ENCODE measurements at regions not wholly inside any gene's neighbourhood (a gene's known extent, or its start where the extent isn't known, plus 50 kb on each side); places are given as distances from the start of the nearest gene placed in this dataset.

DNA sequence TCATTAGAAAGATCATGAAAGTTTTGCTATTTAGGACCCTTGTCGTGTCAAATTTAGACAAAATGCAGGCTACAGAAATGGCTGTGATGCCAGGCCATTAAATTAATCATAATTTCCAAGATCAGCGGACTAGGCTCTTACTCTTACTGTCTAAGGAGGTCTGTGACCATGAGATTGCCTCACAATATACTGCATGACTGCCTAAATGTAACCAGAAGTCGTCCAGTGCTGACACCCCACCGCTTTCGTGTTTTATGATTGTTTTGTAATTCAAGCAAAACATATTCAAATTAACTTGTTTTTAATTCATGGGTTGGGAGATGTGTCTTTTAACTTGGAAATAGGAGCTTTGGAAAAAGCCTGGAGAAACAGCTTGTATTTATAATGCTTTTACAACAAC lies 947.5 kb downstream of the BRINP3 start:
- DNase-seq: no peak
- no peak overlapping the region for H3K27ac ChIP-seq
- intact Hi-C loops (cut with DNase I): no loop called here
- TF ChIP-seq POLR2A (IDR thresholded peaks at IDR 0.05): no peak
- TF ChIP-seq, protein P1, sequence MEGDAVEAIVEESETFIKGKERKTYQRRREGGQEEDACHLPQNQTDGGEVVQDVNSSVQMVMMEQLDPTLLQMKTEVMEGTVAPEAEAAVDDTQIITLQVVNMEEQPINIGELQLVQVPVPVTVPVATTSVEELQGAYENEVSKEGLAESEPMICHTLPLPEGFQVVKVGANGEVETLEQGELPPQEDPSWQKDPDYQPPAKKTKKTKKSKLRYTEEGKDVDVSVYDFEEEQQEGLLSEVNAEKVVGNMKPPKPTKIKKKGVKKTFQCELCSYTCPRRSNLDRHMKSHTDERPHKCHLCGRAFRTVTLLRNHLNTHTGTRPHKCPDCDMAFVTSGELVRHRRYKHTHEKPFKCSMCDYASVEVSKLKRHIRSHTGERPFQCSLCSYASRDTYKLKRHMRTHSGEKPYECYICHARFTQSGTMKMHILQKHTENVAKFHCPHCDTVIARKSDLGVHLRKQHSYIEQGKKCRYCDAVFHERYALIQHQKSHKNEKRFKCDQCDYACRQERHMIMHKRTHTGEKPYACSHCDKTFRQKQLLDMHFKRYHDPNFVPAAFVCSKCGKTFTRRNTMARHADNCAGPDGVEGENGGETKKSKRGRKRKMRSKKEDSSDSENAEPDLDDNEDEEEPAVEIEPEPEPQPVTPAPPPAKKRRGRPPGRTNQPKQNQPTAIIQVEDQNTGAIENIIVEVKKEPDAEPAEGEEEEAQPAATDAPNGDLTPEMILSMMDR (IDR thresholded peaks at IDR 0.05): no peak
- H3K36me3 ChIP-seq: no peaks in the 10 kb centered on the region
- H3K27me3 ChIP-seq: no peaks in the 10 kb centered on the region
- no peak overlapping the region for H3K4me3 ChIP-seq (replicated peaks in 1 of 3)
- no peaks in the 10 kb centered on the region for H3K9me3 ChIP-seq
- no peaks in the 10 kb centered on the region for H3K4me1 ChIP-seq
- 66 to 70% methylated on average over 5 of the region's 5 CpGs for WGBS, 2 donors

DNA sequence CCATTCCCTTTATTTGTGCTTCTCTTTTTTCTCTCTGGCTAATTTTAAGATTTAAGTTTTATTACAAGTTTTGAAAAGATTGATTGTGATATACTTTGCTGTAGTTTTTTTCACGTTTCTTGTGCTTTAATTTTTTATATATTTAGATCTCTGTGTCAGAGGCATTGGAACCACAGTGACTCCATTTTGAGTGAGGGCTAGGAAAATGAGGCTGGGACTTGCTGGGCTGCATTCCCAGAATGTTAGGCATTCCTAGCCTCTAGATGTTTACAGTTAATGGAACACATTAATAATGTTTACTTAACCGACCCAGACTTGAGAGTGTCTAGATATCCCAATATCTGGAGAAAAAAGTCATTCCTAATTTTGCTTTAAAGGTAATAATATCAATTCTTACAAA lies 939.4 kb downstream of the BRINP3 start:
- Histone ChIP-seq H3K36me3 (no peaks in the 10 kb centered on the region), H3K4me3 (replicated peaks in 1 of 3) (no peak overlapping the region), H3K4me1 (no peaks in the 10 kb centered on the region), H3K27me3 (no peaks in the 10 kb centered on the region), H3K27ac (no peak overlapping the region), H3K9me3 (no peaks in the 10 kb centered on the region)
- intact Hi-C loops (cut with DNase I): no loop called here
- TF ChIP-seq, protein P1 (IDR thresholded peaks at IDR 0.05): no peak
- no peak for TF ChIP-seq POLR2A (IDR thresholded peaks at IDR 0.05)
- 65 to 84% methylated on average over 2 of the region's 2 CpGs for WGBS, 2 donors
- no peak for DNase-seq

DNA sequence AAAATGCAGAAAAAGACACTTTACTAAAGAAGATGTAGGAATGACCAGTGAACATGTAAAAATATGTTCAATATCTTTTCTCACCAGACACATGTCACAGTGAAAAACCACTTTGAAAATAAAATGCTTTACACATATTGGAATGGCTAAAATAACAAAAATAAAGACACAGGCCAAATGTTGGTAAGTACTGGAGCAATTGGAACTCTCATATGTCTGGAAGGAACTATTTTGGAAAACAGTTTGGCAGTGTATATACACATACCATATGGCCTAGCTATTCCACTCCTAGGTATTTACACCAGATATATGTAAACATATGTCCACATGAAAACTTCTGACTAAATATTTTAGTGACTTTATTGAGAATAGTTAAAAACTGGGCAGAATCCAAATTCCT lies 927.2 kb downstream of the BRINP3 start:
- H3K36me3 ChIP-seq: no peaks in the 10 kb centered on the region
- H3K27me3 ChIP-seq: no peaks in the 10 kb centered on the region
- no peak for DNase-seq
- TF ChIP-seq, protein P1 (IDR thresholded peaks at IDR 0.05): no peak
- no peak for TF ChIP-seq POLR2A (IDR thresholded peaks at IDR 0.05)
- no peaks in the 10 kb centered on the region for H3K9me3 ChIP-seq
- H3K4me3 ChIP-seq (replicated peaks in 1 of 3): no peak overlapping the region
- intact Hi-C loops (cut with DNase I): no loop called here
- no peaks in the 10 kb centered on the region for H3K4me1 ChIP-seq
- no peak overlapping the region for H3K27ac ChIP-seq

DNA sequence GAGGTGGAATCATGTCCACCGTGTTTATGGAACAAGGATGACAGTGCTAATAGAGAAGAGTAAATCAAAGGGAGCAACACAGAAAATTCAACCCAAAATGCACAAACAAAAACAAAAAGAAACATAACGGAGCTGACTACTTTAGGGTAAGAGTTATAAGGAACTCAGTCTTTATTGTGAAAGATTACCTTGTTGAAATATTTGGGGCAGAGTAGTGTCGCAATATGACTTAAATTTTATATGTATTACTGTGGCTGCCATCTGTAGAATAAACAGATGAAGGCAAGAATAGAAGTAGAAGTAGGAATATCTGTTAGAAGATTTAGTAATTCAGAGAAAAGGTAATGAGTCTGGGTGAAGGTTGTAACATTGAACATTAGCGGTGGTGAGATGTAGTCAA lies 913.9 kb downstream of the BRINP3 start:
- intact Hi-C loops (cut with DNase I): no loop called here
- DNase-seq: no peak
- no peaks in the 10 kb centered on the region for H3K36me3 ChIP-seq
- H3K27ac ChIP-seq: no peak overlapping the region
- no peaks in the 10 kb centered on the region for H3K4me1 ChIP-seq
- no peaks in the 10 kb centered on the region for H3K27me3 ChIP-seq
- 92 to 96% methylated on average over 4 of the region's 4 CpGs for WGBS, 2 donors
- no peak overlapping the region for H3K4me3 ChIP-seq (replicated peaks in 1 of 3)
- TF ChIP-seq, protein P1 (IDR thresholded peaks at IDR 0.05): no peak
- TF ChIP-seq POLR2A (IDR thresholded peaks at IDR 0.05): no peak
- no peaks in the 10 kb centered on the region for H3K9me3 ChIP-seq

DNA sequence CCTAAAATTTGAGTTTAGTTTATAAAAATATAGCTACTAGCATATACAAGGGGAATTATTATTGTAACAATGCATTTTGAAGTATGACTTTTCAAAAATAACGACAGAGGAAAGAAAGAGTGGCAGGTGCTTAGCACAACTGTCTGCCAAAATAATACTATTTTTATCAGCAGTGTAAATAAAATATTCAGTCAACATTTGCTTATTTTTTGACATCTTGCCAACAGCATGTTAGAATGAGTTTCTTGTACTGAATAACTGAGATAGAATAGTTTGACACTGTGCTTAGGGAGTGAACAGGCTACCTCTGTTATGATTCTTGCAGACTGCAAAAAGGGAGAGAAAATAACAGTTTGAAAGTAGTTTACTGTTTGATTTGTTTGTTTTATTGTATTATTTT lies 909.8 kb downstream of the BRINP3 start:
- TF ChIP-seq, protein P1 (IDR thresholded peaks at IDR 0.05): no peak
- no peak for TF ChIP-seq POLR2A (IDR thresholded peaks at IDR 0.05)
- intact Hi-C loops (cut with DNase I): no loop called here

More for the DNA sequence above, 909.8 kb downstream of the BRINP3 start:
- H3K4me1 ChIP-seq: no peaks in the 10 kb centered on the region
- no peaks in the 10 kb centered on the region for H3K36me3 ChIP-seq
- H3K27ac ChIP-seq: no peak overlapping the region
- no peak overlapping the region for H3K4me3 ChIP-seq (replicated peaks in 1 of 3)
- 53 to 63% methylated on average over 1 of the region's 1 CpG for WGBS, 2 donors
- no peaks in the 10 kb centered on the region for H3K9me3 ChIP-seq
- DNase-seq: no peak
- H3K27me3 ChIP-seq: no peaks in the 10 kb centered on the region
